ENCODE measurements at regions not wholly inside any gene's neighbourhood (a gene's known extent, or its start where the extent isn't known, plus 50 kb on each side); places are given as distances from the start of the nearest gene placed in this dataset.

DNA sequence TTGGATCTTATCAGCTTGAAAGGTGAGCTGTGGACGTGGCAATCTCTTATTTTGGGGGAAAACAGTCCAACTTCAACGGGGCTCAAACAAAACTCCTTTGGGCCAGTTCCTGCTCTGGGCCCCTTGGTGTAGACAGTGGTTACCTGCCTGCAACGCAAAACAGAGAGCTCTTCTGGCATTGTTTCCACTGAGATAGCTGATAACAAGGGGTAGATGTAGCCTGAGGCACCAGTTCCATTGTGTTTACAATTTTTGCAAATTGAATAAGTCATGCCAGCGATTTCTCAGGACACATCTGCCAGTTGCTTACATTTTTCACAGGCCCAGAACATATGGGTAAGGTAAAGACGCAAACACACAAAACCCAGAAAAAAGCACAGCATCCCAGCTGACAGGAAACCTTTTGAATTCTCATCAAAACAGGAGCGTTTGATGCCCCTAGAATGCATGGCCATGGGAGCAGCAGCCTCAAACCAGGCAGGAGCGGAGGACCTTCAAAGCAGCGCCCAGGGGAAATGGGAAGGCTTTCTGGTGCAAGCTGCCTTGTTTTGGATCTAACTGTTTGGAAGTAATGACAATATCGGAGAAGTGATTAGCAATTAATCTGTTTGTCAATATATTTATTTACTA, 259.7 kb downstream of the AACS start:
- Mint-ChIP-seq H3K36me3 (ENCODE audit: unreplicated experiment) (no peaks in the 10 kb centered on the region), H3K4me3 (ENCODE audit: unreplicated experiment) (no peak overlapping the region), H3K27ac (ENCODE audit: unreplicated experiment) (no peak overlapping the region), H3K27me3 (ENCODE audit: unreplicated experiment) (peaks cover 4% of the 10 kb centered on the region), H3K4me1 (ENCODE audit: unreplicated experiment) (no peaks in the 10 kb centered on the region), H3K9me3 (ENCODE audit: unreplicated experiment) (peaks cover 5% of the 10 kb centered on the region)
- TF ChIP-seq, protein P1, sequence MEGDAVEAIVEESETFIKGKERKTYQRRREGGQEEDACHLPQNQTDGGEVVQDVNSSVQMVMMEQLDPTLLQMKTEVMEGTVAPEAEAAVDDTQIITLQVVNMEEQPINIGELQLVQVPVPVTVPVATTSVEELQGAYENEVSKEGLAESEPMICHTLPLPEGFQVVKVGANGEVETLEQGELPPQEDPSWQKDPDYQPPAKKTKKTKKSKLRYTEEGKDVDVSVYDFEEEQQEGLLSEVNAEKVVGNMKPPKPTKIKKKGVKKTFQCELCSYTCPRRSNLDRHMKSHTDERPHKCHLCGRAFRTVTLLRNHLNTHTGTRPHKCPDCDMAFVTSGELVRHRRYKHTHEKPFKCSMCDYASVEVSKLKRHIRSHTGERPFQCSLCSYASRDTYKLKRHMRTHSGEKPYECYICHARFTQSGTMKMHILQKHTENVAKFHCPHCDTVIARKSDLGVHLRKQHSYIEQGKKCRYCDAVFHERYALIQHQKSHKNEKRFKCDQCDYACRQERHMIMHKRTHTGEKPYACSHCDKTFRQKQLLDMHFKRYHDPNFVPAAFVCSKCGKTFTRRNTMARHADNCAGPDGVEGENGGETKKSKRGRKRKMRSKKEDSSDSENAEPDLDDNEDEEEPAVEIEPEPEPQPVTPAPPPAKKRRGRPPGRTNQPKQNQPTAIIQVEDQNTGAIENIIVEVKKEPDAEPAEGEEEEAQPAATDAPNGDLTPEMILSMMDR (IDR thresholded peaks at IDR 0.05), result no peak
- DNase-seq (ENCODE audit: extremely low spot score, unreplicated experiment), result no peak

DNA sequence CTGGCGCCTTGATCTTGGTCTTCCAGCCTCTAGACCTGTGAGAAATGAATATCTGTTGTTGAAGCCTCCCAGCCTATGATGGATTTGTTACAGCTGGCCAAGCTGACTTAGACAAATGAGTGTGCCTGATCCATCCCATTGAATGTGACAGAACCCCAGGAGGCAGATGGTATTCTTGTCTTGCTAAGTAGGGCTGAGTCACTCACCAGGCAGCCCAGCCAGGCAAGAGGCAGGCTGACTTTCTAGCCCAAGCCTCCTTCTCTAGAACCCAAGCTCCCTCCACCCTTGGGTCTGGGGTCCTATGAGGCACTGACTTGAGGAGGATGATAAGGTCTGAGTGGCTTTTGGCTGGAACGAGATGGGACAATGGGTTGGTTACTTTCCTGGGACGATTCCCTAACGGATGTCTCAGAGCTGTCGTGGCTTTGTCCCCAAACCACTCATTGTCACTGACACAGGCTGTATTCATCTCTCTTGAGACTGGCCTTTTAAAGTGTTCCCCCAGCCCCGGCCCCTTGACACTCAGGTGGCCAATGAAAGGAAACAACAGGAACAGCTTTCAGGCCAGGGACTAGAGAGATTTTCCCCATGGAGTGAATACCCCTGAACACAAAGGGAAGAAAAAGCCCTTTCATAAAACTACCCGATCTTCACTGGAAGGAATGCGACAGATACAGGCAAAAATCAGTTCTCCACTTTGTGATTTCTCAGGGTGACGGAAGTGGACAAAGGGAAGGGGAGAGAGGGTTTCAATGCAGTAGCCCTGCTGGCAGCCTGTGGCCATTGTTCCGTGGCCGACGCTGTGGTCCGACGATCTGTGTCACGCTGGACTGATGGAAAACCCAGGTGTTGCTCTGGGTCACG, 264.2 kb downstream of the AACS start:
- H3K4me3 Mint-ChIP-seq (ENCODE audit: unreplicated experiment), result no peak overlapping the region

DNA sequence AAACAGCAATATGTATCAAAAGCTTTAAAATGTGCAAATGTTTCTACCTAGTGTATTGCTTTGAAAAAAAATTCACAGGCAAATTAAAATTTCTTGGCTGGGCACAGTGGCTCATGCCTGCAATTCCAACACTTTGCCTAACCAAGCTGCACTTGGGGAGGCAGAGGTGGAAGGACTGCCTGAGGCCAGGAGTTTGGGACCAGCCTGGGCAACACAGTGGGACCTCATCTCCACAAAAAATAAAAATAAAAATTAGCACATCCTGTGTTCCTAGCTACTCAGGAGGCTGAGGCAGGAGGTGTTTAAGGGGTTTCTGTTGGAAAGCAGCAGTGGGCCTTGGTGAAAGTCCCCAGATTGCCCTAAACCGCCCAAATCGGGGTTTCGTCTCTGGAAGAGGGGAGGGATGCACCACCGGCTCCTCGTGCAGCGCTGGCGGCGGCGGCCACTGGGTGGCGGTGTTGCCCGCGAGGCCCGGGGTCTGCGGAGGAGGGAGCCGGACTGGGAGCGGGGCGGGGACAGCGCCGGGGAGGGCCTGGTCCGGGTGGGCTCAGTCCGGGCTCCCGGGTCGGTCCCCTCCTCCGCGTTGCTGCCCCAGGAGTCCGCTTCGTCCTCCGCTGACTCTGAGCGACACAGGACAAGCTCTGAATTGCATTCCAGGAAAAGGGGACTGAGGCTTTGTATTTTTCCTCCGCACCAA, 265.6 kb downstream of the AACS start:
- H3K27ac Mint-ChIP-seq (ENCODE audit: unreplicated experiment), result no peak overlapping the region
- peak; percentile 91 for DNase-seq (ENCODE audit: extremely low spot score, unreplicated experiment)
- H3K36me3 Mint-ChIP-seq (ENCODE audit: unreplicated experiment), result no peaks in the 10 kb centered on the region
- H3K9me3 Mint-ChIP-seq (ENCODE audit: unreplicated experiment), result peaks cover 5% of the 10 kb centered on the region
- TF ChIP-seq, protein P1 (IDR thresholded peaks at IDR 0.05), result peak; percentile 97
- no peaks in the 10 kb centered on the region for H3K4me1 Mint-ChIP-seq (ENCODE audit: unreplicated experiment)
- H3K4me3 Mint-ChIP-seq (ENCODE audit: unreplicated experiment), result peak overlapping the region; percentile 29
- peaks cover 6% of the 10 kb centered on the region for H3K27me3 Mint-ChIP-seq (ENCODE audit: unreplicated experiment)

More for the DNA sequence above, 264.2 kb downstream of the AACS start:
- Mint-ChIP-seq H3K27me3 (ENCODE audit: unreplicated experiment) (peaks cover 6% of the 10 kb centered on the region), H3K36me3 (ENCODE audit: unreplicated experiment) (no peaks in the 10 kb centered on the region), H3K27ac (ENCODE audit: unreplicated experiment) (no peak overlapping the region), H3K9me3 (ENCODE audit: unreplicated experiment) (peaks cover 5% of the 10 kb centered on the region), H3K4me1 (ENCODE audit: unreplicated experiment) (no peaks in the 10 kb centered on the region)
- no peak for DNase-seq (ENCODE audit: extremely low spot score, unreplicated experiment)
- TF ChIP-seq, protein P1 (IDR thresholded peaks at IDR 0.05), result no peak

DNA sequence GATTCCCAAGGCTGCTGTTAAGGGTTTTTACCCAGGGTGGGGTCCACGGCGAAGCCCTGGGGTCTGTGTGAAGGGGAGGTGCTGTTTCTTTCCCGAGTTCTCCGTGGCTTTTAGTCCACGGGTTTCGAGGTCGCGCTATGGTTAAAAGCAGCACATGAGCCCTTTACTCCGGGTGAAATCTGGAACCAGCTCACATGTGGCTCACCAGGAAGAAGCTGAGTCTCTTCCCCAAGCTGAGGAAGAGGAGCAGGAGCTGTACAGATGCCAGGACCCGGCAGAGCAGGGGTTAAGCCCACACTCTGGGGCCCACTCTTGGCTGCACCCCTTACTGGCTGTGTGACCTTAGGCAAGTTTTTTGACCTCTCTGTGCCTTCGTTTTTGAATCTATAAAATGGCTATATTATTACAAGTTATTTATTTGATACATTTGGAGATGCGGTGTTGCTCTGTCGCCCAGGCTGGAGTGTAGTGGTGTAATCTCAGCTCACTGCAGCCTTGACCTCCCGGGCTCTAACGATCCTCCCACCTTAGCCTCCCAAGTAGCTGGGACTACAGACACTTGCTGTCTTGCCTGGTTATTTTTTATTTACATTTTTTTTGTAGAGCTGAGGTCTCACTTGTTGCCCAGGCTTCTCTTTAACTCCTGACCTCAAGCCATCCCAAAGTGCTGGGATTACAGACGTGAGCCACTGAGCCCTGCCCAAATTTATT, 266.3 kb downstream of the AACS start:
- Mint-ChIP-seq H3K36me3 (ENCODE audit: unreplicated experiment) (no peaks in the 10 kb centered on the region), H3K27ac (ENCODE audit: unreplicated experiment) (no peak overlapping the region), H3K27me3 (ENCODE audit: unreplicated experiment) (peaks cover 6% of the 10 kb centered on the region), H3K4me1 (ENCODE audit: unreplicated experiment) (no peaks in the 10 kb centered on the region), H3K4me3 (ENCODE audit: unreplicated experiment) (peak overlapping the region; percentile 29), H3K9me3 (ENCODE audit: unreplicated experiment) (peaks cover 5% of the 10 kb centered on the region)
- DNase-seq (ENCODE audit: extremely low spot score, unreplicated experiment), result no peak
- TF ChIP-seq, protein P1 (IDR thresholded peaks at IDR 0.05), result no peak

Data from osteocyte (in vitro differentiated cells).